ENCODE measurements at regions not wholly inside any gene's neighbourhood (a gene's known extent, or its start where the extent isn't known, plus 50 kb on each side); places are given as distances from the start of the nearest gene placed in this dataset.
"Not testable (repeated sequence)": the region's sequence is repeated elsewhere in the genome, so short reads cannot be mapped to it uniquely, and the experiment has no call there.

GRCh38 chr3:124043023-124043422 lies 51.1 kb upstream of the ROPN1 start:
- DNase-seq = no peak

GRCh38 chr3:124044956-124045355 lies 53.0 kb upstream of the ROPN1 start:
- no peak for DNase-seq

- no peak for DNase-seq
Measured at GRCh38 chr3:124048967-124049798, 57.3 kb upstream of the ROPN1 start.

GRCh38 chr3:124051636-124052035 lies 59.7 kb upstream of the ROPN1 start:
- no peak for DNase-seq

GRCh38 chr3:124053871-124054270 lies 61.9 kb upstream of the ROPN1 start:
- peak; percentile 45 for DNase-seq

- no peak for DNase-seq
Measured at GRCh38 chr3:124056846-124057245, 64.9 kb upstream of the ROPN1 start.

- no peak for DNase-seq
Measured at GRCh38 chr3:124057420-124057819, 65.5 kb upstream of the ROPN1 start.

GRCh38 chr3:124059580-124059979 lies 67.7 kb upstream of the ROPN1 start:
- no peak for DNase-seq

- no peak for DNase-seq
Measured at GRCh38 chr3:124063197-124063909, 71.4 kb upstream of the ROPN1 start.

GRCh38 chr3:124064050-124064449 lies 72.1 kb upstream of the ROPN1 start:
- DNase-seq = no peak

GRCh38 chr3:124066543-124066942 lies 74.6 kb upstream of the ROPN1 start:
- DNase-seq = not testable (repeated sequence)

- DNase-seq = peak; percentile 32
Measured at GRCh38 chr3:124069706-124070105, 77.8 kb upstream of the ROPN1 start.

GRCh38 chr3:124075090-124075489 lies 83.2 kb upstream of the ROPN1 start:
- not testable (repeated sequence) for DNase-seq

GRCh38 chr3:124075753-124076152 lies 83.8 kb upstream of the ROPN1 start:
- DNase-seq = no peak

GRCh38 chr3:124076235-124076634 lies 84.3 kb upstream of the ROPN1 start:
- no peak for DNase-seq

- DNase-seq = peak; percentile 27
Measured at GRCh38 chr3:124078953-124079911, 87.3 kb upstream of the ROPN1 start.

- DNase-seq = no peak
Measured at GRCh38 chr3:124079912-124080276, 88.0 kb upstream of the ROPN1 start.

GRCh38 chr3:124082343-124082742 lies 90.4 kb upstream of the ROPN1 start:
- DNase-seq = no peak

- no peak for DNase-seq
Measured at GRCh38 chr3:124084022-124084881, 92.3 kb upstream of the ROPN1 start.

- DNase-seq = no peak
Measured at GRCh38 chr3:124088801-124089200, 96.9 kb upstream of the ROPN1 start.

GRCh38 chr3:124089214-124089613 lies 97.3 kb upstream of the ROPN1 start:
- DNase-seq = no peak

GRCh38 chr3:124091716-124092115 lies 99.8 kb upstream of the ROPN1 start:
- no peak for DNase-seq
